GM18858 (cell line): ENCODE measurements at regions not wholly inside any gene's neighbourhood (a gene's known extent, or its start where the extent isn't known, plus 50 kb on each side); places are given as distances from the start of the nearest gene placed in this dataset.
"Not testable (repeated sequence)": the region's sequence is repeated elsewhere in the genome, so short reads cannot be mapped to it uniquely, and the experiment has no call there.

Experiments
- ATAC-seq: cut with Tn5 transposase; IDR thresholded peaks from one replicate; pipeline ENCODE4 v1.9.1; 2021; ENCODE audit not compliant: unreplicated experiment

GRCh38 chr12:19896534-19896933 lies 457.2 kb downstream of the AEBP2 start:
- no peak for ATAC-seq

- ATAC-seq = no peak
These were observed 458.7 kb downstream of the AEBP2 start for GRCh38 chr12:19897900-19898408.

- no peak for ATAC-seq
These were observed 462.5 kb downstream of the AEBP2 start for GRCh38 chr12:19901841-19902240.

- no peak for ATAC-seq
These were observed 463.5 kb upstream of the PDE3A start for GRCh38 chr12:19904819-19905218.

- no peak for ATAC-seq
These were observed 459.5 kb upstream of the PDE3A start for GRCh38 chr12:19908830-19909229.

- no peak for ATAC-seq
These were observed 458.9 kb upstream of the PDE3A start for GRCh38 chr12:19909418-19909817.

GRCh38 chr12:19910681-19911080 lies 457.7 kb upstream of the PDE3A start:
- ATAC-seq = no peak

GRCh38 chr12:19912991-19913390 lies 455.3 kb upstream of the PDE3A start:
- no peak for ATAC-seq

GRCh38 chr12:19915392-19916195 lies 452.7 kb upstream of the PDE3A start:
- ATAC-seq = no peak

- no peak for ATAC-seq
These were observed 452.1 kb upstream of the PDE3A start for GRCh38 chr12:19916196-19916753.

GRCh38 chr12:19916974-19917373 lies 451.4 kb upstream of the PDE3A start:
- ATAC-seq = no peak

GRCh38 chr12:19921716-19922115 lies 446.6 kb upstream of the PDE3A start:
- not testable (repeated sequence) for ATAC-seq

- ATAC-seq = no peak
These were observed 445.6 kb upstream of the PDE3A start for GRCh38 chr12:19922717-19923116.

GRCh38 chr12:19924360-19924759 lies 444.0 kb upstream of the PDE3A start:
- no peak for ATAC-seq

GRCh38 chr12:19925841-19926240 lies 442.5 kb upstream of the PDE3A start:
- ATAC-seq = no peak

GRCh38 chr12:19926266-19926665 lies 442.1 kb upstream of the PDE3A start:
- ATAC-seq = no peak

GRCh38 chr12:19927661-19928060 lies 440.7 kb upstream of the PDE3A start:
- no peak for ATAC-seq

GRCh38 chr12:19932413-19932812 lies 435.9 kb upstream of the PDE3A start:
- no peak for ATAC-seq

GRCh38 chr12:19933924-19934323 lies 434.4 kb upstream of the PDE3A start:
- no peak for ATAC-seq

- no peak for ATAC-seq
These were observed 431.2 kb upstream of the PDE3A start for GRCh38 chr12:19937161-19937560.

- no peak for ATAC-seq
These were observed 430.3 kb upstream of the PDE3A start for GRCh38 chr12:19938031-19938430.

- ATAC-seq = no peak
These were observed 429.8 kb upstream of the PDE3A start for GRCh38 chr12:19938491-19938890.

- no peak for ATAC-seq
These were observed 428.1 kb upstream of the PDE3A start for GRCh38 chr12:19940267-19940666.
